Prostate gland (tissue), 2 donors: ENCODE measurements at regions not wholly inside any gene's neighbourhood (a gene's known extent, or its start where the extent isn't known, plus 50 kb on each side); places are given as distances from the start of the nearest gene placed in this dataset.

Experiments
- DNase-seq: peaks from one replicate; pipeline ENCODE4 v3.0.0-alpha.2; 2019; ENCODE audit warnings: low spot score
- H3K27ac ChIP-seq, 2 donors: fragments of 200-600 bp; sonication (generic); 2 replicates each; pipeline ENCODE4 v1.5.1; 2017 to 2019
- H3K27me3 ChIP-seq: fragments of 200-600 bp; sonication (generic); replicated peaks from 2 replicates; pipeline ENCODE4 v1.5.1; 2019; ENCODE audit not compliant: insufficient read depth
- H3K36me3 ChIP-seq, 2 donors: fragments of 200-600 bp; sonication (generic); 1 replicate in 1 of 2; 2 replicates in 1 of 2; pipeline versions ENCODE4 v1.5.1 to v1.8.1; 2017 to 2019
- H3K4me1 ChIP-seq: fragments of 200-600 bp; sonication (generic); replicated peaks from 2 replicates; pipeline ENCODE4 v1.5.1; 2019
- H3K4me3 ChIP-seq, 2 donors: fragments of 200-600 bp; sonication (generic); 2 replicates each; pipeline ENCODE4 v1.5.1; 2017 to 2019
- H3K9me3 ChIP-seq: fragments of 200-600 bp; sonication (generic); 2 replicates; pipeline ENCODE4 v1.5.1; 2017
- POLR2A ChIP-seq: fragments of 450-650 bp; IDR thresholded peaks from one replicate; pipeline ENCODE4 v1.6.1; 2016; ENCODE audit warnings: antibody characterized with exemption, mild to moderate bottlenecking
- POLR2AphosphoS5 ChIP-seq: sonication (generic); formaldehyde crosslinking; IDR thresholded peaks from one replicate; pipeline ENCODE4 v1.6.1; 2017; ENCODE audit warnings: antibody characterized with exemption
- WGBS: methylation state at CpG from one replicate; pipeline ENCODE4 v1.1.5; 2018; 5-methylcytosine and 5-hydroxymethylcytosine counted together
- intact Hi-C: fragments of 100-400 bp; cut with DNase I; formaldehyde crosslinking; loops from one replicate; pipeline ENCODE4 v1.14.2; 2022
- TF ChIP-seq, protein P1 (sequence below), 4 experiments: fragments of 200-600 bp in 2 of 4; fragments of 450-650 bp in 2 of 4; sonication (generic) in 2 of 4; IDR thresholded peaks; 1 replicate in 3 of 4; 2 replicates in 1 of 4; pipeline ENCODE4 v1.5.1; 2016 to 2019; ENCODE audit warnings: antibody characterized with exemption in 4 of 4, mild to moderate bottlenecking in 2 of 4, moderate library complexity in 2 of 4

DNA sequence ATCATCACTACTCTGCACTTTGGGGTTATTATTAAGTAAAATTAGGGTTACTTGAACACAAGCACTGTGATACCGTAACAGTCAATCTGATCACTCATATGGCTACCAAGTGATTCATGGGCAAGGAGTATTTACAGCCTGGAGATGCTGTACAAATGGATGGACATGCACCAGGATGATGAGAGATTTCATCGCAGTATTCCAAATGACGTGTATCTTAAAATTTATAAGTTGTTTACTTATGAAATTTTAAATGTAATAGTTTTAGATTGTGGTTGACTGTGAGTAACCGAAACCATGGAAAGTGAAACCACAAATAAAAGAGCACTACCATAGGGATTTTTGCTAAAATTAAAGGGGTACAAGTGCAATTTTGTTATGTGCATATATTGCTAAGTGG lies 462.2 kb upstream of the PTGER4 start:
- H3K36me3 ChIP-seq = no peaks in the 10 kb centered on the region
- intact Hi-C loops = no loop called here
- no peak for DNase-seq
- no peaks in the 10 kb centered on the region for H3K9me3 ChIP-seq
- H3K27ac ChIP-seq = no peak overlapping the region
- no peaks in the 10 kb centered on the region for H3K27me3 ChIP-seq
- no peak overlapping the region for H3K4me3 ChIP-seq
- WGBS = 83% methylated on average over 4 of the region's 4 CpGs
- H3K4me1 ChIP-seq = no peaks in the 10 kb centered on the region
- TF ChIP-seq, protein P1, sequence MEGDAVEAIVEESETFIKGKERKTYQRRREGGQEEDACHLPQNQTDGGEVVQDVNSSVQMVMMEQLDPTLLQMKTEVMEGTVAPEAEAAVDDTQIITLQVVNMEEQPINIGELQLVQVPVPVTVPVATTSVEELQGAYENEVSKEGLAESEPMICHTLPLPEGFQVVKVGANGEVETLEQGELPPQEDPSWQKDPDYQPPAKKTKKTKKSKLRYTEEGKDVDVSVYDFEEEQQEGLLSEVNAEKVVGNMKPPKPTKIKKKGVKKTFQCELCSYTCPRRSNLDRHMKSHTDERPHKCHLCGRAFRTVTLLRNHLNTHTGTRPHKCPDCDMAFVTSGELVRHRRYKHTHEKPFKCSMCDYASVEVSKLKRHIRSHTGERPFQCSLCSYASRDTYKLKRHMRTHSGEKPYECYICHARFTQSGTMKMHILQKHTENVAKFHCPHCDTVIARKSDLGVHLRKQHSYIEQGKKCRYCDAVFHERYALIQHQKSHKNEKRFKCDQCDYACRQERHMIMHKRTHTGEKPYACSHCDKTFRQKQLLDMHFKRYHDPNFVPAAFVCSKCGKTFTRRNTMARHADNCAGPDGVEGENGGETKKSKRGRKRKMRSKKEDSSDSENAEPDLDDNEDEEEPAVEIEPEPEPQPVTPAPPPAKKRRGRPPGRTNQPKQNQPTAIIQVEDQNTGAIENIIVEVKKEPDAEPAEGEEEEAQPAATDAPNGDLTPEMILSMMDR (IDR thresholded peaks at IDR 0.05) = no peak

DNA sequence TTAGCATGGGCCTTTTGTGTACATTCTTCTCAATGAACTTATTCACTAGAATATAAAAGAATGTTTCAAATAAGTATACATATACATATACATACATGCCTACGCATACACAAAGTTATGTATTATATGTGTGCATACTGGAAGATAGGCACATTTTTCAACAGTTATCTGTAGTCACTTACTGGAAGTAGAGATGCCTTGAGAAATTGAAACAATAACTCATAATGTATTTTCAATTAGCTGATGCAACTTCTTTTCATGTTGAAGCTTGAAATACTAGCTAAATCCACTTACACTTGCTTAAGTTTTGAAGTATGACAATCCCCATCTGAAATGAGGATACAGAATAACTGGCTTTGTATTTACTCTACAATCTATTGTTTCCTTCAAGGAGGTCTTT lies 469.0 kb upstream of the PTGER4 start:
- Histone ChIP-seq H3K27ac (no peak overlapping the region), H3K4me1 (no peaks in the 10 kb centered on the region), H3K9me3 (no peaks in the 10 kb centered on the region), H3K27me3 (no peaks in the 10 kb centered on the region), H3K4me3 (no peak overlapping the region), H3K36me3 (no peaks in the 10 kb centered on the region)
- DNase-seq = no peak
- no peak for TF ChIP-seq POLR2AphosphoS5
- TF ChIP-seq POLR2A = no peak
- TF ChIP-seq, protein P1 (IDR thresholded peaks at IDR 0.05) = no peak
- 97% methylated on average over 1 of the region's 1 CpG for WGBS
- intact Hi-C loops = no loop called here

GRCh38 chr5:40206030-40206429 lies 473.7 kb upstream of the PTGER4 start:
- intact Hi-C loops = no loop called here
- WGBS = 92% methylated on average over 2 of the region's 2 CpGs
- H3K27ac ChIP-seq = no peak overlapping the region
- no peak overlapping the region for H3K4me3 ChIP-seq
- no peaks in the 10 kb centered on the region for H3K4me1 ChIP-seq
- no peaks in the 10 kb centered on the region for H3K36me3 ChIP-seq
- DNase-seq = no peak
- H3K9me3 ChIP-seq = no peaks in the 10 kb centered on the region
- no peaks in the 10 kb centered on the region for H3K27me3 ChIP-seq
- TF ChIP-seq POLR2A (no peak), POLR2AphosphoS5 (no peak)
- TF ChIP-seq, protein P1 (IDR thresholded peaks at IDR 0.05) = no peak

DNA sequence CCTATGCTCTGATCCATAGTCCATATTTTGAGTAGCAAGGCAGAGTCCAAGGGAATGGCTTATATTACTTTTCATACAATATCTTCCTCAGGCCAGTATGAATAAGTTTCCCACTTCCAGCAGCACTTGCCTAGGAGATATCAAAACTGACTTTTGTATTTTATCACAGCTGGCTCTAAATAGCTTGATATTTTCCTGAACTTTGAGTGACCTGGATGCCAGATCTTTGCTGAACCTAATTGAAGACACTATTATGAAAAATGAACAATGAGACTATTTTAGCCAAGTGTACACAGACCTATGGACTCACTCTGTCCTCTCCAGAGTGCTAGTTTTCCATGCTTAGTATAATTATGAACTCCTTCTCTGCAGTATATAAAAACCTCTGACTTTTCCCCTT lies 475.6 kb upstream of the PTGER4 start:
- DNase-seq = no peak

GRCh38 chr5:40202814-40203440 lies 476.8 kb upstream of the PTGER4 start:
- no peak overlapping the region for H3K27ac ChIP-seq
- H3K4me1 ChIP-seq = no peaks in the 10 kb centered on the region
- H3K27me3 ChIP-seq = no peaks in the 10 kb centered on the region
- intact Hi-C loops = no loop called here
- H3K4me3 ChIP-seq = no peak overlapping the region
- H3K36me3 ChIP-seq = no peaks in the 10 kb centered on the region
- H3K9me3 ChIP-seq = no peaks in the 10 kb centered on the region
- TF ChIP-seq, protein P1 (IDR thresholded peaks at IDR 0.05) = no peak
- TF ChIP-seq POLR2A (no peak), POLR2AphosphoS5 (no peak)
- no peak for DNase-seq

More for the DNA sequence above, 475.6 kb upstream of the PTGER4 start:
- TF ChIP-seq, protein P1 (IDR thresholded peaks at IDR 0.05) = no peak
- TF ChIP-seq POLR2AphosphoS5 = no peak
- no peak for TF ChIP-seq POLR2A
- no peaks in the 10 kb centered on the region for H3K36me3 ChIP-seq
- no peak overlapping the region for H3K4me3 ChIP-seq
- no peaks in the 10 kb centered on the region for H3K27me3 ChIP-seq
- intact Hi-C loops = no loop called here
- H3K27ac ChIP-seq = no peak overlapping the region
- no peaks in the 10 kb centered on the region for H3K9me3 ChIP-seq
- H3K4me1 ChIP-seq = no peaks in the 10 kb centered on the region
